Putamen (tissue), 1 donor: ENCODE measurements at regions not wholly inside any gene's neighbourhood (a gene's known extent, or its start where the extent isn't known, plus 50 kb on each side); places are given as distances from the start of the nearest gene placed in this dataset.

Experiments
- DNase-seq: peaks from one replicate; pipeline ENCODE4 v3.0.0-alpha.2; 2016; ENCODE audit warnings: low spot score

DNA sequence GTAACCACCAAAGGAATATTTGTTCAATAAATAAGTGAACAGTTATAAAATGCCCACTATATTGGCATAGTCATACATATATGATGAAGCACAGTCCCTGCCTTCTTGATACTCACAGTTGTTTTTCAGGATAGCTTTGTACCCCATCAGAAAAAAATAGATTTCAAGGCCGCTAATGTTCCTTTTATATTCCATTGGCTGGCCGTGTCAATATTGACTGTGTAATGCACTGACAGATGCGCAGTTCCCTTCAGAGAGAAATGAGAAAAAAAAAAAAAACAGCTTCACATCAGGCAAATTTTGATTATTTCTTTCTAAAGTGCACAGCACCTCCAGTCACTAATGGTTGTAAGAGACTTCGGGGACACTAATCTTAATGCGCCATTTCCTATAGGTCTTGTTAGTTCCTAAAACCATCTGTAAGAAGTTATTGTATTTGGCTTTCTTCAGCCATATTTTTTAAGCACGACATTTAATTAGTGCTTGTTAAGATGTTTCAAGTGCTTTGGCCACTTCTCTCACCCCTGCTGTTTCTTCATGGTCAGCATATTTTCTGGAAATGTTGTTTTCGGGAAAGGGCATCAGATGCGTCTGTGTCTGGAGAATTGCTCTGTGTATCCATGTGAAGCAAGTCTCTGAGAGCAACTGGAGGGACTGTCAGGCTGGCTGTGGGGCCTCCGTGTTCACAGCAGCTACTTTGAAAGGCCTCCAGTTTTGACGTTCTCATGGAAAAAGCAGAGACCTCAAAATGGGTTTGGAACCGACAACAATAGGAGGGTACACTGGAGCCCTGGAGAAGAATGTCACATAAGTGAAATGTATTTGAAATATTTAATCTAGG is 378.3 kb downstream of the MTX2 start:
- no peak for DNase-seq

DNA sequence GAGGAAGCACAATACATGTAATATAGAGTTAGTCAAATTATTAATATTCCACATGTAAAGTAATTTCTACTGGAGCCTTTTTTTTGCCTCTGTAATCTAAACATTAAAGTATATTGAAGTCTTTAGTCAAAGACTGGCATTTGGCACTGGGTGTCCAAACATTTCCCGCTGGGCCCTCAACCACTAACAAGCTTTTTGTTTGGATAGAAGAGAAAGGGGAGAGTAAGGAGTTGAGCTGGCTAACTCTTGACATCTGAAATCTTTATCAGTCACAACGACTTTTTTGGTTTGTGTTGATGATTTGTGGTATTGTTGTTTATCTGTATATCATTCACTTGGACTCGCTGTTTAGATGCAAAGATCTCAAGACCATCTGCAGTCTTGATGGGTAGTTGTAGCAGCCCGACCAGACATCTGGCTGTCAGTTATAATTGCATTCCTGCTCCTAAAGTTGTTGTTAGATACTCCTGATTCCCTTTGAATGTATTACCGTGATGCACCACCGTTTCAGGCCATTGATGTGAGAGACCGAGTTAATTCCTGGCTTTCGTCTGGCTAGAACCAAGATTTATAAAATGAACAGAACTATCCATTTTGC is 379.6 kb downstream of the MTX2 start:
- no peak for DNase-seq

DNA sequence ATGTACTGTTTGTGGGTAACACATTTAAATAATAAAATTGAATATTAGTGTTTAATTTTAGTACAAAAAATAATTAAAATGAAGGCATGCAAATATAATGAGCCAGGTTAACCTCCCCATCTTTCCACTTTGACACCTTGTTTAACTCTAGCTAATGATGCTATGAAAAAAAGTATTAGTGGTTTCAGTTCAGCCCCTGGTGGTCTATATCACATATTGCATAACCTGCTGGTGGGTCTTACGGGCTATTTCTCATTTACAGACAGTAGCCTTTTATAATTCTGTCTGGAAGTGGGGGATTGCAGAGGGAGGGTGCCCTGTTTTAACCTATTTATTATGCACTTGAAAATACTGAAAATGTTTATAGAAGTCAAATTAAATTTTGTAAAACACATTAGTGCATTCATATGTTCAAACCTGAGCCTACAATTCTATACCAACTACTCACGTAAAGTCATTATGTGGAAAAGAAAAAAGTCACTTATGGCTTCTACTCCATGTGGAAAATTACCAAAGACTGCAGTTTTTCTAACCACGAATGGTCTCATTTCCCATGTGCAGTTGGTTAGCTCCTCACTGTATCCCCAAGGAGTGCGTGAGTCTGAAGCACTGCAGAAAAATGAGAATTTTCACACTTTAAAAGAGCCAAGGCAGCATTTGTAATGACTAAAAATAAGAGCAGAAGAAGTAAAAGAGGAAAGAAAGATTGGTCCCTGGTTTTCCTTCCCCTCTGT is 381.0 kb downstream of the MTX2 start:
- no peak for DNase-seq

- DNase-seq: no peak
Observed at GRCh38 chr2:176650838-176651555, 381.8 kb downstream of the MTX2 start.

DNA sequence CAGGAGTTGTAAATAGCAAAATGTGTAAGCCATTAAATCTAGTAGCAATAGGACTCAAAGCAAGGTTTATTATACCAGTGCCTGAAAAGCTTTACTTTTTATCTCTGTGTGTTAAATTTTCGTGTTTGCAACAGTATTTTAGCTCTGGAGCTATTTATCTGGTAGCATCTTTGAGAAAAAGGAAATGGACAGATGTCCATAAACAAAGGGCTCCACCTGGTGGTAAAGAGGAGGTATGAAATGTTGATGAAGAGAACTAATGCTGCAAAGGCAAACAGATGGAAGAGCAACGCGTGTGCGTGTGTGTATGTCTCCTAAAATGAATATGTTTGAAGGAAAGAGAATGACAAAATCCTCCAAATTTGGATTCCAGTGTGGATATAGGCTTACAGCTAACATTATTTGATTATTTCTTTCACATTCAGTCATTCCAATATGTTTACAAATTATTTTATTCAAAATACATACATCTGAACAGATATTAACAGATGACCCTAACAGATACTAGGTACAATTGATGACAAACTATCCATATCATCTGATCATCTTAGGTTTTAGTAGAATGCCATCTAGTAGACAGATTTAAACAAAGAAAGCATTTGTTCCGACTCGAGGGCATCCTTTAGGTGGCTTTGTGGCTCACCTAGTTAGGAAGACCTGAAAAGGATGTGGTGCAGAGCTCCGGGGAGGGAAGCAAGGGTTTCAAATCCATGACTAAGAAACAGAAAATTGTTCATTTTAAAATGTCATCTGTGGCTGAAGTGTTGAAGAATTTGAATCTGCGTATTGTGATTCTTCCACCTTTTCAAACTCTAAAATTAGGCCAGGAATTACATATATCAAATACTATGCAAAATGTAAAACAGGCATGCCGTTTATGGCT is 383.3 kb downstream of the MTX2 start:
- no peak for DNase-seq

GRCh38 chr2:176653479-176654443 is 384.5 kb downstream of the MTX2 start:
- peak; percentile 39 for DNase-seq

- DNase-seq: no peak
Observed at GRCh38 chr2:176656038-176656775, 387.0 kb downstream of the MTX2 start.

DNA sequence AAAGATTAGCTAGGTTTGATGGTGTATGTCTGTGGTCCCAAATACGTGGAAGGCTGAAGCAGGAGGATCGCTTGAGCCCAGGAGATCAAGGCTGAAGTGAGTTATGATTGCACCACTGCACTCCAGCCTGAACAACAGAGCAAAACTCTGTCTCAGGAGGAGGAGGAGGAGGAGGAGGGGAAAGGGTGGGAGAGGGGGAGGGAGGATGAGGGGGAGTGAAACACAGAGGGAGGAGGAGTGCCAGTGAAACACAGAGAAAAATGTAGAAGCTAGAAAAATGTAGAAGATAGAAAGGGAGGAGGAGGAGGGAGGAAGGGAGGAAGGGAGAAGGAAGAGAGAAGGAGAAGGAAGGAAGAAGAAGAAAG is 387.5 kb downstream of the MTX2 start:
- DNase-seq: no peak

GRCh38 chr2:176657393-176657792 is 388.2 kb downstream of the MTX2 start:
- DNase-seq: no peak

DNA sequence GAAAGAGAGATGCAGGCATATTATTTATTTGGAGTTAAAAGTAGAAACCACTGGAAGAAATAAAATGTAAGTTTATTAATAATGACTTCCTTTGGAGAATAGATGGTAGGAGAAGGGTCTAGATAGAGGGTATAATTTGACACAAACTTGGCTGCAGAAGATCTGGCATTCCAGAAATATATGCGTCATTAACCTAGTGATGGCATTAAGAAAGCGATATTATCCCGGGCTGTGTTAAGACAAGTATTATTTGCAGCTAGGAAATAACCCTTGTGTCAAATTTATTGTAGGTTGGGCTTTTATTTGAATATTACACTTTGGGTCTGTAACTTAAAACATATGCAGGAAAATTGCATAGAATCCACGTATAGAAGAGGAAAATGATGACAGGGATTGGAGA is 389.5 kb downstream of the MTX2 start:
- DNase-seq: no peak

- no peak for DNase-seq
Observed at GRCh38 chr2:176662753-176663152, 393.5 kb downstream of the MTX2 start.

- DNase-seq: no peak
Observed at GRCh38 chr2:176664478-176664877, 395.2 kb downstream of the MTX2 start.

- DNase-seq: no peak
Observed at GRCh38 chr2:176665086-176665485, 395.8 kb downstream of the MTX2 start.

DNA sequence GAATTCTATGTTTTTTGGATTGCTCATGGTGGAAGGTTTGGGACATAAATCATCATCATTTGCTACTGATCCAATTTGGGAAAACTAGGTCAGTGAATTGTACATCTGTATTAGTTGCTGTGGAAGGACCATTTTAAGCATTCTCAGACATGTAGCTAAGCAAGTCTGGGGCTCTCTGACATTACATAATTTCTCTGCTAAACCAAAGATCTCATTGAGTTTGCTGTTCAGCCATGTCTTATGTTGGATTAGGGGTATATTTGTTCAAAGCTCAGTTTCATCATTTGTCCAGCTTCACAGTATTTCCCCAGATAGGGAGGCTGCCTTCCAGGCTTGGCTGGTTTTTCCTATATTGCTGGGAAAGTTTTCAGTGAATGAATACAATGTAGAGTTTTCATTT is 399.7 kb downstream of the MTX2 start:
- no peak for DNase-seq

GRCh38 chr2:176669398-176670174 is 400.3 kb downstream of the MTX2 start:
- no peak for DNase-seq

DNA sequence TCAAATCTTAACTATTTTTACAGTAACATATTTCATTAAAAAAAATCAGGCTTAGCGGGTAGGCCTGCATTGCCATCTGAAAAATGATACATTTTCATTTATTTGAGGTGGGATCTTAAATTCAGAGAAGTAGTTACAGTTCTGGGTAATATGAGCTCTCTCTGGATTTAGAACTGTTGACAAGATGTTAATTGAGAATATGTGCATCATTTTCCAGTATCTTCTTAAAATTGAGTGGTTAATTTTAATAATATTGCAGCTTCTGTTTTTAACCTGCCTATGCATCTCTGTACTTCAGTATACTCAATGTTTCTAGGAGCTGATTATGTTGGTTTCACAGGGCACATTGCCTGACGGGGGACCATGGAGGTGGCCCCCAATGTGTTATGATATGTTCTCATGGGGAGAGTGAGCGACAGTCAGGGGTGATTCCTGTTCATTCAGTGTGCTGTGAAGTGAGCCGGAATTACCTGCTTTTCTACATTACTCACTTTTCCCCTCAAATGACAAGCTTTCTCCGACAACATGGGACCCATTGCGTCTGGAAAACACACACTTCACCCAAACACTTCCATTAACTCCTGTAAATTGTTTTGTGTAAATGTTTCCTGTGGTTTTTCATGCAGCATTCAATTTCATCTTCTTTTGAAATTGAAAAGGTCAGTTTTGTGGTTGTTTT is 406.2 kb downstream of the MTX2 start:
- no peak for DNase-seq

DNA sequence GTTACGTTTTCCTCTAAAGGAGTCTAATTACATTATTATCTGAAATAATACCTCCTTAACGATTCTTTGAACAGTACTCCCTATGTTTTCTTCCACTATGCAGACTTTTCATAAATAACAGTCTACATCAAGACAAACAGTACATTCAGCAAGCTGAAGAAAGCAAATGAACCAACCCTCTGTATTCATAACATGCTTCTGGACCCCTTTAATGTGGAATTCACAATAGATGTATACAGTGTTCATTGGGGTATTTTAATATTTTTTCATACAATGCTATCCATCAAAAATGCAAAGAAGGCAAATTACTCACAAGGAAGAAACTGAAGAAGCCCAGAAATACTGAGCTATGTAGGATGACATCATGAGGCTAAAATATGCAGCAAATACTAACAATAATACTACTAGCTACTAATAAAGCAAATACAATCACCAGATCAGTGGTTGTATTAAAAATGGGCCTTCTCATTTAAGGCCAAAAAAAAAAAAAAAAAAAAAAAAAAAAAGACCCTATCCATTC is 408.6 kb downstream of the MTX2 start:
- DNase-seq: no peak

DNA sequence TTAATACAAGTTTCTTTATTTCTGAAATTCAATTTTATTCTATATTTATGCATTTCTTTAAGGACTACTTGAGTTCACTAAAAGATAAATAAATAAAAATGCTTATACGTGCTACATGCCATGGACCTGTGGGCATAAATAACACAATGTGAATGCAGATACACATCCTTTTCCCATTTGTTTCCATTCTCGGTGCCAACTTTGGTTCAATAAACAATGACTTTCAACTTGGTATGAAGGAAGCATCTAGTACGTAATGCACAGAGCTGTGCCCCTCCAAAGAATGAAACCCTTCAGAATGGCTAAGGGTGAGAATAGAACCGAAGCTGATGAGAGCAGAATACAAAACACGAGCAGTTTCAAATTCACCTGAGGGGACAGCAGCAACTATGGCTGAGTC is 409.3 kb downstream of the MTX2 start:
- DNase-seq: no peak
